Common myeloid progenitor, CD34-positive (primary cell): ENCODE measurements at regions not wholly inside any gene's neighbourhood (a gene's known extent, or its start where the extent isn't known, plus 50 kb on each side); places are given as distances from the start of the nearest gene placed in this dataset.

Experiments used
- CTCF ChIA-PET: fragments of 350-600 bp; sonication (Branson Sonifier 250); formaldehyde crosslinking; loops from one replicate; lab custom pipeline; 2021; ENCODE audit warnings: antibody characterized with exemption; lab: Charles Lee
- POLR2A ChIA-PET: fragments of 350-600 bp; sonication (Branson Sonifier 250); formaldehyde crosslinking; loops from one replicate; lab custom pipeline; 2021; ENCODE audit warnings: antibody characterized with exemption; lab: Charles Lee
- DNase-seq, 3 donors: peaks; one replicate each; pipeline versions ENCODE4 v3.0.0 to v3.0.0-alpha.2; 2013
- H3K27ac ChIP-seq, 2 experiments: 1 replicate in 1 of 2; 2 replicates in 1 of 2; pipeline ENCODE4 v1.7.0; 2013; ENCODE audit warnings: inconsistent platforms in 2 of 2, low read length in 2 of 2, mild to moderate bottlenecking in 2 of 2, low read depth in 1 of 2, moderate library complexity in 1 of 2; ENCODE audit not compliant: severe bottlenecking in 2 of 2, insufficient read depth in 1 of 2, poor library complexity in 1 of 2
- H3K27me3 ChIP-seq, 5 experiments: replicated peaks in 2 of 5; 1 replicate in 3 of 5; 2 replicates in 2 of 5; pipeline versions ENCODE4 v1.6.1 to v1.7.0; 2013; ENCODE audit warnings: low read length in 4 of 5, mild to moderate bottlenecking in 2 of 5, moderate library complexity in 2 of 5, inconsistent platforms in 1 of 5; ENCODE audit not compliant: insufficient read depth in 5 of 5, control insufficient read depth in 4 of 5
- H3K36me3 ChIP-seq, 4 experiments: 1 replicate in 2 of 4; 2 replicates in 2 of 4; pipeline versions ENCODE4 v1.6.1 to v1.7.0; 2013; ENCODE audit warnings: low read length in 3 of 4, control low read depth in 1 of 4, mild to moderate bottlenecking in 1 of 4; ENCODE audit not compliant: control insufficient read depth in 4 of 4, insufficient read depth in 4 of 4
- H3K4me1 ChIP-seq, 4 experiments: 1 replicate in 3 of 4; 2 replicates in 1 of 4; pipeline versions ENCODE4 v1.6.1 to v1.7.1; 2013; ENCODE audit warnings: low read length in 3 of 4, mild to moderate bottlenecking in 3 of 4, control low read depth in 1 of 4, inconsistent platforms in 1 of 4, moderate library complexity in 1 of 4; ENCODE audit not compliant: control insufficient read depth in 4 of 4, insufficient read depth in 4 of 4; ENCODE audit errors: control extremely low read depth in 1 of 4
- H3K4me3 ChIP-seq, 7 experiments: 1 replicate in 4 of 7; 2 replicates in 3 of 7; pipeline versions ENCODE4 v1.5.1 to v1.7.0; 2013; ENCODE audit warnings: mild to moderate bottlenecking in 7 of 7, low read length in 6 of 7, moderate library complexity in 6 of 7, inconsistent platforms in 2 of 7, low read depth in 2 of 7, control low read depth in 1 of 7; ENCODE audit not compliant: insufficient read depth in 4 of 7, control insufficient read depth in 1 of 7; ENCODE audit errors: extremely low read depth in 1 of 7
- H3K9me3 ChIP-seq, 5 experiments: 1 replicate in 4 of 5; 2 replicates in 1 of 5; pipeline versions ENCODE4 v1.6.1 to v1.7.1; 2013; ENCODE audit warnings: low read length in 4 of 5, mild to moderate bottlenecking in 2 of 5, inconsistent platforms in 1 of 5, low read depth in 1 of 5, moderate library complexity in 1 of 5; ENCODE audit not compliant: control insufficient read depth in 4 of 5, insufficient read depth in 2 of 5; ENCODE audit errors: control extremely low read depth in 1 of 5
- WGBS: methylation state at CpG from one replicate; pipeline ENCODE4 v1.1.5; 2013; ENCODE audit not compliant: insufficient coverage; 5-methylcytosine and 5-hydroxymethylcytosine counted together

DNA sequence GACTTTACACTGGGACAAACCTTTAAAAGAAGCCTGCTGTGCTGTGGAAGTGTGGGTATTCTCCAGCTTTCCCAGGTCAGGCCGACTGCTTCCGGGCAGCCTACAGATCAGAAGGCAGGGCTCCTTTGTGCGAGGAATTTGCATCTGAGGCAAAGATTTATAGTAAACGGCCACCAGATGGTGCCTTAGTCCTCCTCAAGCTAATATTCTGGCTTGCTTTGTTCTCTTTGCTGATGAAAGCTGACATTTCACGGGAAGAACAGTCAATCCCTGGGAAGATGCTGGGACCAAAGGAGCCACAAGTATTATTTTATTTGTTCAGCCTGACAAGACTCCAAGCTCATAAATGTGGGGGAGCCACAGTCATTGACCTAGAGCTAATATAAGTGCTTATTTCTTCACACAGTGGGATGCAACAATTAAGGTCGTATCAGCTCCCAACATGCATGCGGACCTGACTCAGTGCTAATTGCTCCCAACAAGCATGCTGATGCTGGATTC lies 120.7 kb upstream of the TRIM2 start:
- ChIA-PET POLR2A (no interaction called here), CTCF (interaction anchor here (0.7 to 8.1 kb wide), 31 partner anchors 9 to 628 kb away, joined by 3 to 175 read pairs (median 5); partner anchors contain the start of gene FHDC1)
- Histone ChIP-seq H3K27ac (no peak overlapping the region), H3K4me3 (no peak overlapping the region), H3K36me3 (no peaks in the 10 kb centered on the region), H3K4me1 (peaks cover 0 to 46% (median 25%) of the 10 kb centered on the region in 4 experiments), H3K9me3 (no peaks in the 10 kb centered on the region), H3K27me3 (no peaks in the 10 kb centered on the region)
- WGBS, result 3% methylated on average over 5 of the region's 7 CpGs
- DNase-seq, result peak; percentile 72 to 79 (median 76)

- H3K9me3 ChIP-seq, result no peaks in the 10 kb centered on the region
- H3K4me1 ChIP-seq, result peaks cover 0 to 45% (median 25%) of the 10 kb centered on the region in 4 experiments
- ChIA-PET CTCF (interaction anchor here (0.7 to 8.1 kb wide), 32 partner anchors 10 to 306 kb away, joined by 3 to 175 read pairs (median 5); no protein-coding TSS in a partner anchor), POLR2A (no interaction called here)
- no peak overlapping the region for H3K4me3 ChIP-seq
- no peak for DNase-seq
- H3K27me3 ChIP-seq, result no peaks in the 10 kb centered on the region
- no peaks in the 10 kb centered on the region for H3K36me3 ChIP-seq
- H3K27ac ChIP-seq, result no peak overlapping the region
- 97% methylated on average over 14 of the region's 15 CpGs for WGBS
Observed at GRCh38 chr4:153084224-153084979, 119.8 kb upstream of the TRIM2 start.

- POLR2A ChIA-PET, result no interaction called here
Observed at GRCh38 chr4:153084980-153085630, 119.1 kb upstream of the TRIM2 start.

DNA sequence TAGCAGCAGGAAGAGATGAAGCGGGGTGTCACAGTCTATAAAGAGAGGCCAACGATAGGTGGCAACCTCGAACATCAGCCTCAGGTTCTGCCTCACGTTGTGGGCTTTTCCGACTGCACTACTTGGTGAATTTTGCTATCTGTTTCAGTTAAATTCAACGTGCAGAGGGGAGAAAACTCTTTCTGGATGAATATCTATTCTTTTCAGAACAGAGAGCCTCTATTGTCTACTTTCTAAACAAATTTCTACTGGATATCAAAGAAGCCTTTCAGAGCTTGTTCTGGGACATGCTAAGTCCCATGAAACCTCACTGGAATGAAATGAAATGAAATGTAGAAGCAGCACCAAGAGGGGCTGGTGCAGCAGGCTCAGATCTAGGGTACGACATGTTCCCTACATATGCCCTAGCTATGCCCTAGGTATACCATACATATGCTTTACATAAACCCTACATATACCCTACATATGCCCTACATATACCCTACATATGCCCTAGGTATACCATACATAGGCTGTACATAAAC lies 116.5 kb upstream of the TRIM2 start:
- WGBS, result 95% methylated on average over 7 of the region's 7 CpGs
- Histone ChIP-seq H3K27ac (no peak overlapping the region), H3K4me1 (peaks cover 0 to 13% (median 4%) of the 10 kb centered on the region in 4 experiments), H3K27me3 (no peaks in the 10 kb centered on the region), H3K4me3 (no peak overlapping the region), H3K36me3 (no peaks in the 10 kb centered on the region), H3K9me3 (no peaks in the 10 kb centered on the region)
- no peak for DNase-seq
- POLR2A ChIA-PET, result no interaction called here
- CTCF ChIA-PET, result interaction anchor here (1.4 to 5.1 kb wide), 4 partner anchors 9 to 39 kb away, joined by 3 to 43 read pairs (median 6); no protein-coding TSS in a partner anchor

More at GRCh38 chr4:153084980-153085630, 119.1 kb upstream of the TRIM2 start:
- DNase-seq, result peak; percentile 68 to 89 (median 80)
- no peaks in the 10 kb centered on the region for H3K9me3 ChIP-seq
- peak overlapping the region in 1 of 7 experiments; percentile 51 for H3K4me3 ChIP-seq
- H3K27me3 ChIP-seq, result no peaks in the 10 kb centered on the region
- H3K27ac ChIP-seq, result no peak overlapping the region
- no peaks in the 10 kb centered on the region for H3K36me3 ChIP-seq
- peaks cover 0 to 38% (median 19%) of the 10 kb centered on the region in 4 experiments for H3K4me1 ChIP-seq
- CTCF ChIA-PET, result interaction anchor here (0.7 to 8.1 kb wide), 23 partner anchors 9 to 306 kb away, joined by 3 to 175 read pairs (median 5); no protein-coding TSS in a partner anchor
- WGBS, result 15% methylated on average over 6 of the region's 11 CpGs

DNA sequence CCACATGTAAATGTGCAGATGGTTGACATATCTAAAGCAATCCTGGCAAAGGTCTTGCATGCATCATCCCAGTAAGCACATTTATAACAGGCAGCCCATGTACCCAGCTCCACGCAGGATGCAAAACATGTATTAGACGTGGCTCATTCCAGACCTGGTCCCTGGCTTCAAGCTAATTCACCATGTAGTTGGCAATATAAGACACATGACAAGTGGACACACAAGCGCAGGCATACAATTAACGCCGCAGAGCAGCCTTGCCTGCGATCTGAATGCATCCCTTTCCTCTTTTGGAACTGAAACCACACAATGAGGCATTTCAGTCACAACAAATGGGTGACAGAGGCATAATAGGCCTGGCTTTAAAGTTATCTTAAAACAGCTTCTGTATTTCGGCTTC lies 114.5 kb upstream of the TRIM2 start:
- CTCF ChIA-PET, result interaction anchor here (1.1 to 5.1 kb wide), 8 partner anchors 9 to 241 kb away, joined by 3 to 43 read pairs (median 3); no protein-coding TSS in a partner anchor
- Histone ChIP-seq H3K36me3 (no peaks in the 10 kb centered on the region), H3K9me3 (no peaks in the 10 kb centered on the region), H3K4me3 (no peak overlapping the region), H3K27me3 (no peaks in the 10 kb centered on the region), H3K4me1 (peaks cover 0 to 6% (median 0%) of the 10 kb centered on the region in 4 experiments), H3K27ac (no peak overlapping the region)
- POLR2A ChIA-PET, result no interaction called here
- WGBS, result 96% methylated on average over 6 of the region's 7 CpGs
- no peak for DNase-seq

GRCh38 chr4:153090181-153090580 lies 114.1 kb upstream of the TRIM2 start:
- ChIA-PET CTCF (interaction anchor here (1.1 to 5.1 kb wide), 4 partner anchors 9 to 129 kb away, joined by 3 to 43 read pairs (median 4); no protein-coding TSS in a partner anchor), POLR2A (no interaction called here)
- Histone ChIP-seq H3K4me3 (no peak overlapping the region), H3K36me3 (no peaks in the 10 kb centered on the region), H3K27me3 (no peaks in the 10 kb centered on the region), H3K27ac (no peak overlapping the region), H3K9me3 (no peaks in the 10 kb centered on the region), H3K4me1 (peaks cover 0 to 3% (median 0%) of the 10 kb centered on the region in 4 experiments)
- WGBS, result 92% methylated on average over 2 of the region's 2 CpGs
- DNase-seq, result no peak
